HG02840 (cell line): ENCODE measurements at regions not wholly inside any gene's neighbourhood (a gene's known extent, or its start where the extent isn't known, plus 50 kb on each side); places are given as distances from the start of the nearest gene placed in this dataset.

Experiments
- ATAC-seq: cut with Tn5 transposase; IDR thresholded peaks from one replicate; pipeline ENCODE4 v1.9.1; 2021; ENCODE audit warnings: mild to moderate bottlenecking, moderate library complexity, moderate number of reproducible peaks; ENCODE audit not compliant: unreplicated experiment, low FRiP score

GRCh38 chr10:128448796-128449195 is 322.6 kb upstream of the MKI67 start:
- no peak for ATAC-seq

GRCh38 chr10:128451879-128452278 is 325.7 kb upstream of the MKI67 start:
- no peak for ATAC-seq

- no peak for ATAC-seq
Measured at GRCh38 chr10:128456271-128456670, 330.0 kb upstream of the MKI67 start.

- ATAC-seq: no peak
Measured at GRCh38 chr10:128457136-128457535, 330.9 kb upstream of the MKI67 start.

- no peak for ATAC-seq
Measured at GRCh38 chr10:128461991-128462390, 335.8 kb upstream of the MKI67 start.

GRCh38 chr10:128462844-128463243 is 336.6 kb upstream of the MKI67 start:
- ATAC-seq: no peak

- ATAC-seq: no peak
Measured at GRCh38 chr10:128463991-128464760, 338.0 kb upstream of the MKI67 start.

- no peak for ATAC-seq
Measured at GRCh38 chr10:128465697-128466096, 339.5 kb upstream of the MKI67 start.

GRCh38 chr10:128466831-128467371 is 340.7 kb upstream of the MKI67 start:
- no peak for ATAC-seq

GRCh38 chr10:128468462-128468861 is 342.2 kb upstream of the MKI67 start:
- ATAC-seq: no peak

- no peak for ATAC-seq
Measured at GRCh38 chr10:128469515-128469914, 343.3 kb upstream of the MKI67 start.

- ATAC-seq: no peak
Measured at GRCh38 chr10:128470321-128470965, 344.2 kb upstream of the MKI67 start.

- no peak for ATAC-seq
Measured at GRCh38 chr10:128471151-128471550, 344.9 kb upstream of the MKI67 start.

GRCh38 chr10:128472196-128472595 is 346.0 kb upstream of the MKI67 start:
- ATAC-seq: no peak

- no peak for ATAC-seq
Measured at GRCh38 chr10:128473396-128473795, 347.2 kb upstream of the MKI67 start.

GRCh38 chr10:128473911-128474310 is 347.7 kb upstream of the MKI67 start:
- ATAC-seq: no peak

- no peak for ATAC-seq
Measured at GRCh38 chr10:128474571-128474970, 348.3 kb upstream of the MKI67 start.

GRCh38 chr10:128475686-128476367 is 349.6 kb upstream of the MKI67 start:
- ATAC-seq: no peak

GRCh38 chr10:128476368-128476725 is 350.1 kb upstream of the MKI67 start:
- no peak for ATAC-seq

GRCh38 chr10:128476845-128477244 is 350.6 kb upstream of the MKI67 start:
- no peak for ATAC-seq

GRCh38 chr10:128480601-128481000 is 354.4 kb upstream of the MKI67 start:
- ATAC-seq: no peak
